K562 (cell line): ENCODE measurements at regions not wholly inside any gene's neighbourhood (a gene's known extent, or its start where the extent isn't known, plus 50 kb on each side); places are given as distances from the start of the nearest gene placed in this dataset.
A peak's percentile ranks its signal among the peaks of the same experiment; 100 is the strongest.

Experiments
- ADNP ChIP-seq: fragments of 200-800 bp; sonication (Bioruptor generic); IDR thresholded peaks from 2 replicates; pipeline ENCODE4 v1.6.1; 2016; ENCODE audit warnings: missing genetic modification characterization, missing compliant biosample characterization
- ARID2 ChIP-seq: fragments of 450-650 bp; IDR thresholded peaks from 2 replicates; pipeline ENCODE4 v1.6.1; 2017; ENCODE audit warnings: antibody characterized with exemption, mild to moderate bottlenecking
- ATF7 ChIP-seq: fragments of 450-650 bp; IDR thresholded peaks from 2 replicates; pipeline ENCODE4 v1.7.1; 2014; ENCODE audit warnings: mild to moderate bottlenecking, moderate library complexity
- ELF4 ChIP-seq: fragments of 450-650 bp; formaldehyde crosslinking; IDR thresholded peaks from 2 replicates; pipeline ENCODE4 v1.4.0; 2022; ENCODE audit warnings: missing genetic modification characterization
- GTF3C2 ChIP-seq: IDR thresholded peaks from 3 replicates; pipeline ENCODE4 v1.6.1; 2011; ENCODE audit warnings: borderline replicate concordance, mild to moderate bottlenecking, moderate library complexity; ENCODE audit not compliant: insufficient read length; ENCODE audit errors: extremely low read depth
- HDAC3 ChIP-seq: fragments of 450-650 bp; IDR thresholded peaks from 2 replicates; pipeline ENCODE4 v1.6.1; 2018; ENCODE audit warnings: borderline replicate concordance, mild to moderate bottlenecking, moderate library complexity; ENCODE audit not compliant: partially characterized antibody
- HNRNPL ChIP-seq: fragments of 200-400 bp; formaldehyde crosslinking; IDR thresholded peaks from 2 replicates; pipeline ENCODE4 v1.6.1; 2017; ENCODE audit warnings: low read depth, mild to moderate bottlenecking, low read length
- KDM1A ChIP-seq, 2 experiments: fragments of 450-650 bp; IDR thresholded peaks; 2 replicates each; pipeline ENCODE4 v1.6.1; 2016; ENCODE audit warnings: mild to moderate bottlenecking in 2 of 2
- MEIS2 ChIP-seq: fragments of 450-650 bp; IDR thresholded peaks from 2 replicates; pipeline ENCODE4 v1.6.1; 2014; ENCODE audit warnings: mild to moderate bottlenecking; ENCODE audit not compliant: partially characterized antibody
- SREBF2 ChIP-seq: sonication (generic); formaldehyde crosslinking; IDR thresholded peaks from 2 replicates; pipeline ENCODE4 v1.4.0; 2020; ENCODE audit warnings: mild to moderate bottlenecking, missing genetic modification reagents
- ZSCAN29 ChIP-seq: fragments of 450-650 bp; IDR thresholded peaks from 2 replicates; pipeline ENCODE4 v1.6.1; 2017

- TF ChIP-seq GTF3C2 (no peak), MEIS2 (peak; percentile 75), ZSCAN29 (no peak), ATF7 (no peak), HNRNPL (no peak), ADNP (0 out of 2 replicates have a peak, but pooled peaks have one; percentile 57), ELF4 (no peak), HDAC3 (no peak), ARID2 (no peak), KDM1A (IDR thresholded peaks at IDR 0.05) (peak; percentile 60 to 67; a peak in 3 of 4 replicates), SREBF2 (CRISPR knock-in tag) (no peak)
These were observed 95.3 kb upstream of the MED13L start (continued) for GRCh38 chr12:116372815-116373214.
